OCI-LY1 (cell line): ENCODE measurements at regions not wholly inside any gene's neighbourhood (a gene's known extent, or its start where the extent isn't known, plus 50 kb on each side); places are given as distances from the start of the nearest gene placed in this dataset.

ENCODE experiments used
- EZH2 ChIP-seq: fragments of 200-600 bp; sonication (generic), shearing (Covaris generic); IDR thresholded peaks from 2 replicates; pipeline ENCODE4 v1.8.0; 2017; ENCODE audit warnings: borderline replicate concordance, mixed run types, mild to moderate bottlenecking, antibody characterized with exemption, low read length, moderate library complexity, mixed read lengths
- TF ChIP-seq, protein P1 (sequence below): fragments of 200-600 bp; sonication (generic), shearing (Covaris generic); IDR thresholded peaks from 2 replicates; pipeline ENCODE4 v1.5.1; 2017; ENCODE audit warnings: mild to moderate bottlenecking, antibody characterized with exemption, low read length, moderate library complexity, mixed read lengths

DNA sequence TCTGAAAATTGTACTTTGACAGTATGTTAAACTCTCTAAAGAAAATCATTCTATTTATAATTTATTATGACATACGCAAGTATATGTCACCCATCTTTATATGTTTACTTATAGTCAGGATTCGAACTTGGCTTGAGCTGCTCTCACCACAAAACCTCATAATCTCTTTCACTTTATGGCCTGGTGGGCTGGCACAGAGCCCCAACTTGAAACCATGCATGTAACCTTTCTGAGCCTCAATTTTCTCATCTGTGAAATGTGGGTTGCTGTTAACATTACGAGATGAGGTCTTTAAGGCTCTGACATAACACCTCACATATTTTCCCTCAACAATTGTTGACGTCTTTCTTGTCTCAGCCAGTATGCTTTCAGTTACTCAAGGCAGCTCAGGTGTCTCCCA, 69.4 kb upstream of the PFN2 start:
- TF ChIP-seq, protein P1, sequence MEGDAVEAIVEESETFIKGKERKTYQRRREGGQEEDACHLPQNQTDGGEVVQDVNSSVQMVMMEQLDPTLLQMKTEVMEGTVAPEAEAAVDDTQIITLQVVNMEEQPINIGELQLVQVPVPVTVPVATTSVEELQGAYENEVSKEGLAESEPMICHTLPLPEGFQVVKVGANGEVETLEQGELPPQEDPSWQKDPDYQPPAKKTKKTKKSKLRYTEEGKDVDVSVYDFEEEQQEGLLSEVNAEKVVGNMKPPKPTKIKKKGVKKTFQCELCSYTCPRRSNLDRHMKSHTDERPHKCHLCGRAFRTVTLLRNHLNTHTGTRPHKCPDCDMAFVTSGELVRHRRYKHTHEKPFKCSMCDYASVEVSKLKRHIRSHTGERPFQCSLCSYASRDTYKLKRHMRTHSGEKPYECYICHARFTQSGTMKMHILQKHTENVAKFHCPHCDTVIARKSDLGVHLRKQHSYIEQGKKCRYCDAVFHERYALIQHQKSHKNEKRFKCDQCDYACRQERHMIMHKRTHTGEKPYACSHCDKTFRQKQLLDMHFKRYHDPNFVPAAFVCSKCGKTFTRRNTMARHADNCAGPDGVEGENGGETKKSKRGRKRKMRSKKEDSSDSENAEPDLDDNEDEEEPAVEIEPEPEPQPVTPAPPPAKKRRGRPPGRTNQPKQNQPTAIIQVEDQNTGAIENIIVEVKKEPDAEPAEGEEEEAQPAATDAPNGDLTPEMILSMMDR, result no peak
- TF ChIP-seq EZH2, result no peak
